GM23248 (cell line): ENCODE measurements at regions not wholly inside any gene's neighbourhood (a gene's known extent, or its start where the extent isn't known, plus 50 kb on each side); places are given as distances from the start of the nearest gene placed in this dataset.

Source experiments
- EZH2 ChIP-seq: fragments of 200-600 bp; sonication (generic); IDR thresholded peaks from 2 replicates; pipeline ENCODE4 v1.6.1; 2018; ENCODE audit warnings: antibody characterized with exemption, mild to moderate bottlenecking; ENCODE audit not compliant: insufficient read depth, poor library complexity, severe bottlenecking
- EZH2phosphoT487 ChIP-seq: fragments of 200-600 bp; sonication (generic); IDR thresholded peaks from 2 replicates; pipeline ENCODE4 v1.6.1; 2018; ENCODE audit warnings: antibody characterized with exemption, moderate library complexity, mild to moderate bottlenecking, low read depth; ENCODE audit not compliant: insufficient read depth

DNA sequence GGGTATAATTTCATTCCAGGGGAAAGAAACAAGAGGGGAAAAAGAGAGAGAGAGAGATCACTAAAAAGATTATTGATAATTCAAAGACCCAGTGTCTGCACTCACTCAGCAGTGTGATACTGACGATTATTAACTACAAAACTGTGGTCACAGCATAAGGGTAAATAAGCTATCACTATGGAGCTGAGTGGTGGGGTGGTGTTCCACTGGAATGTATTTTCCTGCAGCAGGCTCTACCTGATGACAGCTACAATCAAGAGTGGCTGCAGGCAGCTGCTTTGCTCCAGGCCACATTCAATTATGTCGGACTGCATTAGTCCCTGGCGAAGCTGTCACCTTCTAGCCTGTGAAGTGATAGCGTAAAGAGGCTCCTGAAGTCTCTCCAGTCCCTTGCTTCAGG is 122.2 kb upstream of the TFAP2D start:
- no peak for TF ChIP-seq EZH2
- TF ChIP-seq EZH2phosphoT487 = no peak
